ENCODE measurements at regions not wholly inside any gene's neighbourhood (a gene's known extent, or its start where the extent isn't known, plus 50 kb on each side); places are given as distances from the start of the nearest gene placed in this dataset.
"Not testable (repeated sequence)": the region's sequence is repeated elsewhere in the genome, so short reads cannot be mapped to it uniquely, and the experiment has no call there.

DNA sequence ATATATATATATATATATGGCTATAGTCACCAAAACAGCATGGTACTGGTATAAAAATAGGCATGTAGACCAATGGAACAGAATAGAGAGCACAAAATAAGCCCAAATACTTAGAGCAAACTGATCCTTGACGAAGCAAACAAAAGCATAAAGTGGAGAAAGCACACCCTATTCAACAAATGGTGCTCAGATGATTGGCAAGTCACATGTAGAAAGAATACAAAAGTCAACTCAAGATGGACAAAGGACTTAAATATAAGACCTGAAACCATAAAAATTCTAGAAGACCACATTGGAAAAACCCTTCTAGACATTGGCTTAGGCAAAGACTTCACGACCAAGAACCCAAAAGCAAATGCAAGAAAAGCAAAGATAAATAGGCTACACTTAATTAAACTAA lies 167.2 kb downstream of the NAA11 start:
- TF ChIP-seq, protein P1, sequence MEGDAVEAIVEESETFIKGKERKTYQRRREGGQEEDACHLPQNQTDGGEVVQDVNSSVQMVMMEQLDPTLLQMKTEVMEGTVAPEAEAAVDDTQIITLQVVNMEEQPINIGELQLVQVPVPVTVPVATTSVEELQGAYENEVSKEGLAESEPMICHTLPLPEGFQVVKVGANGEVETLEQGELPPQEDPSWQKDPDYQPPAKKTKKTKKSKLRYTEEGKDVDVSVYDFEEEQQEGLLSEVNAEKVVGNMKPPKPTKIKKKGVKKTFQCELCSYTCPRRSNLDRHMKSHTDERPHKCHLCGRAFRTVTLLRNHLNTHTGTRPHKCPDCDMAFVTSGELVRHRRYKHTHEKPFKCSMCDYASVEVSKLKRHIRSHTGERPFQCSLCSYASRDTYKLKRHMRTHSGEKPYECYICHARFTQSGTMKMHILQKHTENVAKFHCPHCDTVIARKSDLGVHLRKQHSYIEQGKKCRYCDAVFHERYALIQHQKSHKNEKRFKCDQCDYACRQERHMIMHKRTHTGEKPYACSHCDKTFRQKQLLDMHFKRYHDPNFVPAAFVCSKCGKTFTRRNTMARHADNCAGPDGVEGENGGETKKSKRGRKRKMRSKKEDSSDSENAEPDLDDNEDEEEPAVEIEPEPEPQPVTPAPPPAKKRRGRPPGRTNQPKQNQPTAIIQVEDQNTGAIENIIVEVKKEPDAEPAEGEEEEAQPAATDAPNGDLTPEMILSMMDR (IDR thresholded peaks at IDR 0.05): not testable (repeated sequence)
- not testable (repeated sequence) for TF ChIP-seq POLR2AphosphoS5, POLR2A (IDR thresholded peaks at IDR 0.05)
